IMR-90 (cell line): ENCODE measurements at regions not wholly inside any gene's neighbourhood (a gene's known extent, or its start where the extent isn't known, plus 50 kb on each side); places are given as distances from the start of the nearest gene placed in this dataset.

Source experiments
- ATAC-seq: fragments of 200-7000 bp; cut with Tn5 transposase; 2 replicates; pipeline ENCODE4 v1.9.1; 2020; ENCODE audit warnings: low read depth, mild to moderate bottlenecking, moderate library complexity
- BruUV-seq: library from RNA; stranded (reverse); fragments of 400-500 nt; replicated peaks from 2 replicates; lab custom pipeline; 2021; lab: Mats Ljungman, UMichigan
- CTCF ChIA-PET: fragments of 300-600 bp; formaldehyde crosslinking; extraction: SDS; loops from one replicate; lab custom pipeline; 2021; ENCODE audit warnings: antibody characterized with exemption; lab: Yijun Ruan, JAX
- POLR2A ChIA-PET: fragments of 300-600 bp; sonication (Branson Sonifier 250); formaldehyde crosslinking; loops from one replicate; lab custom pipeline; 2022; ENCODE audit warnings: antibody characterized with exemption; ENCODE audit not compliant: unreplicated experiment; lab: Charles Lee
- DNase-seq: peaks from one replicate; pipeline ENCODE4 v3.0.0; 2013
- H2AFZ ChIP-seq: replicated peaks from 2 replicates; pipeline ENCODE3; 2013; ENCODE audit warnings: low read length, mild to moderate bottlenecking; ENCODE audit not compliant: poor library complexity
- H2AK5ac ChIP-seq: 2 replicates; pipeline ENCODE4 v1.6.1; 2013; ENCODE audit warnings: low read depth, low read length, inconsistent platforms
- H2AK9ac ChIP-seq: replicated peaks from 2 replicates; pipeline ENCODE3; 2013; ENCODE audit warnings: mild to moderate bottlenecking, low read depth, low read length, moderate library complexity; ENCODE audit not compliant: poor library complexity
- H2BK120ac ChIP-seq: 2 replicates; pipeline ENCODE4 v1.6.1; 2013; ENCODE audit warnings: low read depth, low read length, inconsistent platforms
- H2BK15ac ChIP-seq: 3 replicates; pipeline ENCODE4 v1.6.1; 2013; ENCODE audit warnings: low read depth, low read length, inconsistent platforms
- H2BK20ac ChIP-seq: 2 replicates; pipeline ENCODE4 v1.6.1; 2013; ENCODE audit warnings: low read depth, mild to moderate bottlenecking, inconsistent platforms, low read length, moderate library complexity
- H2BK5ac ChIP-seq: 2 replicates; pipeline ENCODE4 v1.6.1; 2013; ENCODE audit warnings: mild to moderate bottlenecking, low read depth, low read length, inconsistent platforms; ENCODE audit not compliant: poor library complexity, severe bottlenecking
- H3K14ac ChIP-seq: replicated peaks from 2 replicates; pipeline ENCODE4 v1.6.1; 2013; ENCODE audit warnings: low read depth, low read length, inconsistent platforms
- H3K18ac ChIP-seq: 2 replicates; pipeline ENCODE4 v1.6.1; 2013; ENCODE audit warnings: low read depth, low read length, control low read depth
- H3K23ac ChIP-seq: 2 replicates; pipeline ENCODE4 v1.6.1; 2013; ENCODE audit warnings: low read depth, low read length, inconsistent platforms
- H3K27ac ChIP-seq: 2 replicates; pipeline ENCODE4 v1.5.1; 2013; ENCODE audit warnings: mild to moderate bottlenecking, control low read depth, low read length; ENCODE audit not compliant: insufficient read depth
- H3K27me3 ChIP-seq: 2 replicates; pipeline ENCODE4 v1.6.1; 2013; ENCODE audit warnings: low read length; ENCODE audit not compliant: control insufficient read depth, insufficient read depth
- H3K36me3 ChIP-seq: 2 replicates; pipeline ENCODE4 v1.6.1; 2013; ENCODE audit warnings: low read length, mixed read lengths; ENCODE audit not compliant: control insufficient read depth, insufficient read depth
- H3K4ac ChIP-seq: 2 replicates; pipeline ENCODE4 v1.6.1; 2013; ENCODE audit warnings: low read depth, low read length, inconsistent platforms
- H3K4me1 ChIP-seq: 2 replicates; pipeline ENCODE4 v1.6.1; 2013; ENCODE audit warnings: low read length, mixed read lengths; ENCODE audit not compliant: control insufficient read depth, insufficient read depth
- H3K4me2 ChIP-seq: 2 replicates; pipeline ENCODE4 v1.6.1; 2013; ENCODE audit warnings: low read depth, mild to moderate bottlenecking, control low read depth, low read length, moderate library complexity
- H3K4me3 ChIP-seq: 2 replicates; pipeline ENCODE4 v1.5.1; 2013; ENCODE audit warnings: low read depth, mild to moderate bottlenecking, control low read depth, low read length, moderate library complexity; ENCODE audit not compliant: insufficient read depth
- H3K56ac ChIP-seq: 2 replicates; pipeline ENCODE4 v1.6.1; 2013; ENCODE audit warnings: low read length, inconsistent platforms; ENCODE audit not compliant: insufficient read depth; ENCODE audit errors: extremely low read depth
- H3K79me1 ChIP-seq, 2 experiments: 2 replicates each; pipeline ENCODE4 v1.6.1; 2013; ENCODE audit warnings: low read length in 2 of 2, inconsistent platforms in 1 of 2, low read depth in 1 of 2
- H3K9ac ChIP-seq: 2 replicates; pipeline ENCODE4 v1.6.1; 2013; ENCODE audit warnings: low read depth, low read length, control low read depth
- H3K9me1 ChIP-seq: 2 replicates; pipeline ENCODE4 v1.6.1; 2013; ENCODE audit warnings: low read length, inconsistent platforms; ENCODE audit not compliant: insufficient read depth
- H3K9me3 ChIP-seq: 2 replicates; pipeline ENCODE4 v1.6.1; 2013; ENCODE audit warnings: low read length; ENCODE audit not compliant: control insufficient read depth, insufficient read depth
- H4K20me1 ChIP-seq: 2 replicates; pipeline ENCODE4 v1.6.1; 2013; ENCODE audit warnings: low read length, inconsistent platforms; ENCODE audit not compliant: insufficient read depth
- H4K5ac ChIP-seq: 2 replicates; pipeline ENCODE4 v1.6.1; 2013; ENCODE audit warnings: mild to moderate bottlenecking, low read depth, low read length, control low read depth
- H4K8ac ChIP-seq, 2 experiments: 2 replicates each; pipeline ENCODE4 v1.6.1; 2013; ENCODE audit warnings: low read depth in 2 of 2, low read length in 2 of 2, control low read depth in 1 of 2, inconsistent platforms in 1 of 2
- H4K91ac ChIP-seq: 2 replicates; pipeline ENCODE4 v1.6.1; 2013; ENCODE audit warnings: low read depth, low read length, inconsistent platforms; ENCODE audit not compliant: insufficient read depth
- FOS ChIP-seq: fragments of 150-350 bp; IDR thresholded peaks from 2 replicates; pipeline ENCODE4 v1.6.1; 2016; ENCODE audit warnings: low read depth, low read length
- WGBS, 2 experiments: methylation state at CpG; one replicate each; pipeline versions ENCODE4 v1.1.5 to v1.1.7; 2013; ENCODE audit warnings: missing lambda C conversion rate in 2 of 2; ENCODE audit not compliant: insufficient read length in 1 of 2; ENCODE audit errors: extremely low coverage in 2 of 2; 5-methylcytosine and 5-hydroxymethylcytosine counted together
- dilution Hi-C: fragments of 300-500 bp; cut with HindIII; formaldehyde crosslinking; loops from one replicate; pipeline ENCODE4 v1.14.3; 2018; ENCODE audit warnings: low sequenced_read_pairs; ENCODE audit not compliant: unreplicated experiment
- in situ Hi-C: fragments of 300-500 bp; cut with MboI; formaldehyde crosslinking; loops from 3 replicates; pipeline ENCODE4 v1.14.3; 2019; ENCODE audit warnings: low sequenced_read_pairs, inconsistent platforms, mixed read lengths
- intact Hi-C: fragments of 100-400 bp; cut with micrococcal nuclease; formaldehyde crosslinking; loops from 2 replicates; pipeline ENCODE4 v1.10.0; 2022

DNA sequence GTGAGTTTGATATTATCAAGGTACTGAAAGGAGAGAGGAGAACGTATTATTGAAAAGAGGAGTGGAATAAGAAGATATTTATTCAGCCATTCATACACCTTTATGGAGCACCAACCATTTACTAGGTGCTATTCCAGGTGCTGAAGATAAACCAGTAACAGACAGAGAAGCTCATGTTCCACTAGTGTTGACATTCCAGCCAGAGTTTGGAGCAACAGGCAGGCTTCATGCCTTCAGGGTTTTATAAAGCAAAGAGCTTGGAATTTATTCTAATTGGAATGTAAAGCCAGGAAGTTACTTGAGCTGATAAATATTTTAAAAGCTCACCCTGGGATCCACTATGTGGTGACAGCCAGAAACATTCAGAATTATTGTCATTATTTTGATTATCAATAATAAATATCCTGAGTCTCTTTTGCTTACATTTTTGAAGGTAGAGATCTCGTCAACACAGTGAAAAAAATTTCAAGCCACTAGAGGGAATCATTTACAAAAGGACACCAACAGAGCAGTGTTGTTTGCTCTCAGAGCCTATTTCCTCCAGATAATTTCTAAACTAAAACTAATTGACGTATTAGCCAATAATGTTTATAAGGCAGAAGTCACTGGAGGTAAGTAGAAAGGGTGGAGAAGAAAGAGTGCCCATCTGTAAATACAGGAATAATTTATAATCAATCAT lies 172.0 kb downstream of the KCNA4 start:
- intact Hi-C loops (no loop called here), dilution Hi-C loops (no loop called here), in situ Hi-C loops (no loop called here)
- Histone ChIP-seq H3K79me1 (no peaks in the 10 kb centered on the region), H4K8ac (no peak overlapping the region), H3K9me3 (no peaks in the 10 kb centered on the region), H3K18ac (no peak overlapping the region), H2AFZ (no peak overlapping the region), H3K27ac (no peak overlapping the region), H2BK20ac (no peak overlapping the region), H3K27me3 (no peaks in the 10 kb centered on the region), H3K9me1 (no peaks in the 10 kb centered on the region), H3K14ac (no peak overlapping the region), H4K20me1 (no peaks in the 10 kb centered on the region), H3K4me2 (no peak overlapping the region), H3K4ac (no peak overlapping the region), H4K91ac (no peak overlapping the region), H2BK15ac (no peak overlapping the region), H3K36me3 (no peaks in the 10 kb centered on the region), H2BK5ac (no peak overlapping the region), H2AK5ac (no peak overlapping the region), H3K23ac (no peak overlapping the region), H2BK120ac (no peak overlapping the region), H3K4me3 (no peak overlapping the region), H3K56ac (no peak overlapping the region), H3K9ac (no peak overlapping the region), H2AK9ac (no peak overlapping the region), H3K4me1 (no peaks in the 10 kb centered on the region), H4K5ac (no peak overlapping the region)
- BruUV-seq = no TSS peak
- WGBS, 2 experiments = no CpG with 5 or more reads among the region's 3 CpGs
- POLR2A ChIA-PET = no interaction called here
- DNase-seq = no peak
- CTCF ChIA-PET = no interaction called here
- no peak for ATAC-seq
- TF ChIP-seq FOS = no peak
